ENCODE measurements at regions not wholly inside any gene's neighbourhood (a gene's known extent, or its start where the extent isn't known, plus 50 kb on each side); places are given as distances from the start of the nearest gene placed in this dataset.

DNA sequence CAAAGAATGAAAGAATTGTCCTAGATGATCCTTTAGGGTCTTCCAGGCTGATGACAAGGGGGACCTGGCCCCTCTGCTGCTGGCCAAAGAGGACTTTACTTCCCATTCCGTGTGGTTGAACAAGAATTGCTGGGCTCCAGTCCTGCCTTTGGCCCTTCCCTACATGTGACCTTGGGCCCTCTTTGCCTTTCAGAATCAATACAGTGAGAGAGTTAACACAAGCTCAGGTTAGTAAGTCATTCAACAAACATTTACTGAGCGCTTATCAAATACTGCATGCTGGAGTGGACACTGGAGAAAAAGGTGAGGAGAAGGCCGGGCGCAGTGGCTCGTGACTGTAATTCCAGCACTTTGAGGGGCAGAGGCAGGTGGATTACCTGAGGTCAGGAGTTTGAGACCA lies 113.1 kb downstream of the C9orf50 start:
- FAIRE-seq (no peak), DNase-seq (ENCODE audit: low spot score) (no peak)

DNA sequence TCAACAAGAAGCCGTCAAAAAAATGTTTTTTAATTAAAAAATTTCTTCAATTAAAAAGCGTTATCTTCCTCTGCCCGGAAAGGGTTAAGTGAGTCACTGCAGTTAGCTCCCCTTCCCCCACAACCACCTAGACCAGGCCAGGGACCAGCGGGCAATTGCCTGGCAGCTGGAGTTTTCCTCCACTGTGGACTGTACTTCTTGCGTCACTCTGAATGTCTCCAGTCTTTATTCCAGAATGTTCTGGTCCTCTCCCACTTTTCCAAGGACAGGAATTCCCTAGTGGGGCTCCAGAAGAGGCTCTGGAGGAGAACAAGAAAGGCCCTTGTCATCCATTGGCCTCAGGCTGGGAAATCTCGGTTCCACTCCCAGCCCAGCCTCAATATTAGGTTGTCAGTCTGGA lies 114.0 kb downstream of the C9orf50 start:
- no peak for FAIRE-seq
- no peak for DNase-seq (ENCODE audit: low spot score)

DNA sequence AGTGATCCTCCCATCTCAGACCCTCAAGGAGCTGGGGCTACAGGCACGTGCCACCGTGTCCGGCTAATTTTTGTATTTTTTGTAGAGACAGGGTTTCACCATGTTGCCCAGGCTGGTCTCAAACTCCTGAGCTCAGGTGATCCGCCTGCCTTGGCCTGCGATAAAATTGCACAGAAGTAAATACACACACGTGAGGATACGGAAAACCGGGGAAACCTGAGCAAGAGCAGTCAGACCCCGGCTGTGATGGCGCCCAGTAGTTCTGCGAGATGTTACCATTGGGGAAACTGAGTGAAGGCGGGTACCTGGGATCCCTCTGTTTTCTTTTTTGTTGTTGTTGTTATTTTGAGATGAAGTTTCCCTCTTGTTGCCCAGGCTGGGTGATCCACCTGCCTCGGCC lies 114.9 kb downstream of the C9orf50 start:
- DNase-seq (ENCODE audit: low spot score) (no peak), FAIRE-seq (no peak)

DNA sequence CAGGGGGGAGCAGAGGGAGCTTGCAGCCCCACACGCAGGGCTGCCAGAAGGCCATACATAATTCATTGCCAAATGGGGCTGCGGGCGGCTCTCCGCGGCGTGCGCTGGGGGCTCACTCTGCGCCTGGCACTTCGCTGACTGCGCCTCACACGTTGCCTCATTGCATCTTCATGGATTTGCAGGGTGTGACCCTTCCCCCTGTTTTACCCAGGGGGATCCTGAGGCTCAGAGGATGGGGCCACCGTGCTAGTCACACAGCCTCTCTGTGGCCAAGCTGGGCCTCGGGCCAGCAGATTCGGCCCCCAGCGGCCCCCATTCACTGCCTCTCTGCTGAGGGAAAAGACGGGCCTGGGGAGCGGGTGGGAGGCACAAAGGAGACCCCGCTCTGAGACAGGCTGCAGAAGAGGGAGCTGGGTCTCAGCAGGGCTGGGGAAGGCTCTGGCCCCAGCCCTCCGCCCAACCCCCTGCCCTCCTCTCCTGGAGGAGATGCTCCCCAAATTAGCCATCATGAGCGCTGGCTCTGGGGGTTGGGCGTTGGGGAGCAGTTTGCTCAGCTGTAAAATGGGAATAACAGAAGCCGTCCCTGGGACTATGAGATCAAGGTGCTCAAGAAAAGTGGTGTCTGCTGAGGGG lies 115.5 kb downstream of the C9orf50 start:
- FAIRE-seq (no peak), DNase-seq (ENCODE audit: low spot score) (no peak)

DNA sequence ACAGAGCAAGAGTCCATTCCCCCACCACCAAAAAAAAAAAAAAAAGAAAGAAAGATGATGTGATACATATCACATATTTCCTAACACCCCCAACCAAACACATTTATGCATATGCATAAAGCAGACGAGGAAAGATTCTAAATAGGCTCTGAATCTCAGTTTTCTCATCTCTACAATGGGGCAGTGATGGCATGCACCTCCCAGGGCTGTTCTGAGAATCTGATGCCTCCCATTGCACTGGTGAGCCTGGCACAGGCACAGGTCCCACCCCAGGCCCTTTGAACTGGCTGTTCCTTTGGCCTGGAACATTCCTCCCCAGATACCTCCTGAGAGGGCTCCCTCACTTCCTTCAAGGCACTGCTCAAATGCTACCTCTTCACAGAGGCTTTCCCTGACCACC lies 116.5 kb downstream of the C9orf50 start:
- DNase-seq (ENCODE audit: low spot score): no peak

DNA sequence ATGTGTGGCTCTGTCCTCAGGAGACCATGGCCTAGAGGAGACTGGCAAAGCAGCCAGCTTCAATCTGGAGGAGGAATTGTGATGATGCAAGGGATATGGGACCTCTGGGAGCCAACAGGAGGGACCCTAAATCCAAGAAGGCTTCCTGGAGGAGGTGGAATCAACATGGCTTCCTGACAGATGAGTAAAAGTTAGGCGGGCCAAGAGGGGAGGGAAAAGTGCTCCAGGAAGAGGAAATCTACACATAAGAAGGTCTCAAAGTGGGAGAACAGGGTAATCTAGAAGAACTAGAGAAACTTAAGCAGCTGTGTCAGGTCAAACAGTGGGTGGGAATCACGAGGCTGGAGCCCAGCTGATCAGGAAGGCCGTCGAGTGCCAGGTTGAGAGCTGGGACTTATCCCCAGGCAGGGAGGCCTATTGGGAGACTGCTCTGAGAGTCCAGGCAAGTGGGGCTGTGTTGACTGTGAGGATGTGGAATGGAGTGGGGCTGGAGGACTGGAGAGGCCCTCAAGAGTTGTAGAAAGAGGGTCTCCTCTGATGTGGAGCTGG lies 119.1 kb downstream of the C9orf50 start:
- FAIRE-seq: no peak
- no peak for DNase-seq (ENCODE audit: low spot score)

More for the DNA sequence above, 116.5 kb downstream of the C9orf50 start:
- FAIRE-seq: no peak

DNA sequence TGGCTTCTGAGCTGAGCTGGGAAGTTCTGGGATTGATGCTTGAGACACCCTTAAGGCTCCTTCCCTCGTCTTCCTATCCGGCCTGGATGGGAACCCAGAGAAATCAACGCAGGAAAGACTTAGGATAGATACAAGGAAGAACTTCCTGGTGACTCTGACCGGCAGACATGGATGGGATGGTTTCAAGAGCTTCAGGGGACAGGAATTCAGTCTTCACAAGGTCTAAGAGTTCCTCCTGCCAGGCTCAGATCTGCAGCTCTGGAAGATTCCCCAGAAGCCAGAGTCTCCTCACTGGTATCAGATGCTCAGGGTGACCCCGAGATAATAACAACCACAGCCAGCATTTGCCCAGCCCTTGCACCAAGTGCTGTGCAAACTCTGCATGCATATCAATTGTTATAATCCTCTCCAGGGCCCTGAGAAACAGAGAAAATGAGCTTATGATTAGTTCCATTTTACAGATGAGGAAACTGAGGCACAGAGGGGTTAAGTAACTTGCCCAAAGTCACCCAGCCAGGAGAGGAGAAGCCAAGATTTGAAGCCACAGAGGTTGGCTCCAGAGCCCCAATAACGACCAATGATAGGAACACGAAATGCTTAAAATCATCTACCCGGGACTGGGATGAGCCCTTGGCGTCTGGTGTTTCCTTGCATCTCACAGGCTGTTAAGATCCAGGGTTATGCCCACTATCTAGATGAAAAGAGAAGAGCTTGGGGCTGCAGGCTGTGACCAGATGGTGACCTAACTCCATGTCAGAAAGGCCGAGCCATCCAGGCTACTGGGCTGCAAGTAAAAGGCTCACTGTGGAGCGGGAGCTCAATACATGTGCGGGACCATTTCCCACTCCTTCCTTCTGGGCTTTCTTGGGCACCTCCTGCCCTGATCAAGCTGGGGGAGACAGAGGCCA lies 119.8 kb downstream of the C9orf50 start:
- no peak for FAIRE-seq
- DNase-seq (ENCODE audit: low spot score): no peak

DNA sequence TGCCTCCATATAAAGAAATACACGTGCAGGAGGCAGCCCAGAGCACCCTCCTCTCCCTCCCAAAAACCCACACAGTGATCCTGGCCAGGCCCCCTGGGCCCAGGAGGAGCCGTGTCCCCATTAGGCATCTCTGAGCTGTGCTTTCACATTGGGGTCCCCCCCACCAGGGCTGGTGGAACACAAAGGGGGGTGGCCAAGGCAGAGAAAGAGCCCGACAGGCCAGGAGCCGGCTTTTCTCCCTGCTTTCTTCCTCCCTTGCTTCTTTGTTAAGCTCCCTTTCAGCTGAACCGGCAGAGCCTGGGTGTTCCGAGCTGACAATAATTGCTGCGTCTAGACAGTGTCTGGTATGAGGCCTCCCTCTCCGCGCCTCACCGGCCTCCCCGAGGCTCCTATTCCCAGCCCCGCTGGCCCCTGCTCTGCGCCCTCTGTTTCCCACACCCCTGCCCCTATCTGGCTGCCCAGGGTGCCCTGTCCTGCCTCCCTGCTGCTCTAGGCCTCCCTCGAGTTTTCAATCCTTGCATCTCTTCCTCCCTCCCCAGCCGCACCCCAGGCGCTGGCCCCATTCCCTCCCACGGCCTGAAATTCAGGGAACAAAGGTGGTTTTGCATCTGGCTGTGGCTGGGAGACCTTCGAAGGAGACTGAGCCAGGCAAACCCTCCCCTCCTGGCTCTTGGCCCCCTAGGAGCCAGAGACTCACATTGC lies 120.6 kb downstream of the C9orf50 start:
- no peak for FAIRE-seq
- DNase-seq (ENCODE audit: low spot score): no peak

DNA sequence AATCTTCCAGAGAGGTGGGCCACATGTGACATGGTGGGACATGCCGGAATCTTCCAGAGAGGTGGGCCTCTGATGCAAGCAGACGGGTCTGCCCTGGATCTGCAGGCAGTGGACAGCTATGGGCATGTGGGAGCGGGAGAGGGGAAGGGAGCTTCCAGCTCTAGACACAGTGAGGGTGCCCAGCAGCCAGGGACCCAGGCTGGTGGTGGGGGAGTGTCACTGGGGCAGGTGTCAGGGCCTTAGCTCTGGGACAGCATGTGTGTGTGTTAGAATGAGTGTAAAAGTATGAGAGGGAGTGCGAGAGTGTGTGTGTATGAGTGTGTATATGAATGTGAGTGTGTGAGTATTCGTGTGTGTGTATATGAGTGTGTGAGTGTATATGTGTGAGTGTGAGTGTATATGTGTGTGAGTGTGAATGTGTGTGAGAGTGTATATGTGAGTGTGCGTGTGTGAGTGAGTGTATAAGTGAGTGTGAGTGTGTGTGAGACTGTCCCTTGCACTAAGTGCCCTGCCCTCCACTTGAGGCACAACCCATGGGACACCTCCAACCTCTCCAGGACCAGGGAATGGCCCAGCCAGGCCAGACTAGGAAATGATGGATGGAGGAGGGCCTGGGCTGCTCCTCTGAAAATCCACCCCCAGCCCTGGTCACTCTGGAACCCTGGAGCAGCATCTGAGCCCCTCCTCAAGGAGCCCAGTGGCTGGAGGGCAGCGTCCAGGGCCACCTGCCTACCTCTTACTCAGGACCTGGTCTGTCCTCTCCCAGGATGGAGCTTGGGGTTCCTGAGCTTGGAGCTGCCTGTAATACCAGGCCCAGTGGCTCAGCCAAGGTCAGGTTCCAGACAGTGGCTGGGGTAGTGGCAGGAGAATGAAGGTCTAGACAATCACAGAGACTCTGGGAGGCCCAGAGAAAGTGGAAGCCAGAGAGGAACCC lies 122.2 kb downstream of the C9orf50 start:
- no peak for DNase-seq (ENCODE audit: low spot score)
- peak; percentile 91 for FAIRE-seq

DNA sequence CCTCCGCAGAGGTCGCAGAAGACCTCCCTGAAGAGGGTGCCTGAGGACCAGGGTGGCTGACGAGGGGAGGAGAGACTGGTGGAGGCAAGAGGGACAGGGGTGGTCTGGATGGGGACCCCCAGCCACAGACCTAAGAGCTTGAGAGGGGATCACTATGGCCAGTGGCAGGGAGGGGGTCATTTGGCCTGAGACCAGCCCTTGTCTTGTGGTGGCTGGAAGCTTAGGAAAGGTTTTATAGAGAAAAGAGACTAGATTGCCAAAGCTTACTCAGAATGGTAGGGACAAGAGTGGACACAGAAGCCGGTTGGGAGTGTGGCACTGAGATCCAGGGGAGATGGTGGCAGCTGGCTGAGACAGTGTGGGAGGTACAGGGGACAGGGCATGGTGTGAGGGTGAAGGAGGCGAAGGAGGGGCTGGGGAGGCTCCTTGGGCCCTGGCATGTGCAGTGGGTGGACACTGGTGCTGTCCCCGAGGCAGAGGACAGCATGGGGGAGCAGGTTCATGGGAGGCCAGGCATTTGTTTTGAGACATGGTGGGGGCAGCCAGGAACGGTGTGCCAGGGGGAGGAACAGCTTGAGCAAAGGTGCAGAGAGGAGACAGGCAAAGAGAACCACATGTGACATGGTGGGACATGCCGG lies 123.0 kb downstream of the C9orf50 start:
- DNase-seq (ENCODE audit: low spot score) (no peak), FAIRE-seq (peak; percentile 53)

DNA sequence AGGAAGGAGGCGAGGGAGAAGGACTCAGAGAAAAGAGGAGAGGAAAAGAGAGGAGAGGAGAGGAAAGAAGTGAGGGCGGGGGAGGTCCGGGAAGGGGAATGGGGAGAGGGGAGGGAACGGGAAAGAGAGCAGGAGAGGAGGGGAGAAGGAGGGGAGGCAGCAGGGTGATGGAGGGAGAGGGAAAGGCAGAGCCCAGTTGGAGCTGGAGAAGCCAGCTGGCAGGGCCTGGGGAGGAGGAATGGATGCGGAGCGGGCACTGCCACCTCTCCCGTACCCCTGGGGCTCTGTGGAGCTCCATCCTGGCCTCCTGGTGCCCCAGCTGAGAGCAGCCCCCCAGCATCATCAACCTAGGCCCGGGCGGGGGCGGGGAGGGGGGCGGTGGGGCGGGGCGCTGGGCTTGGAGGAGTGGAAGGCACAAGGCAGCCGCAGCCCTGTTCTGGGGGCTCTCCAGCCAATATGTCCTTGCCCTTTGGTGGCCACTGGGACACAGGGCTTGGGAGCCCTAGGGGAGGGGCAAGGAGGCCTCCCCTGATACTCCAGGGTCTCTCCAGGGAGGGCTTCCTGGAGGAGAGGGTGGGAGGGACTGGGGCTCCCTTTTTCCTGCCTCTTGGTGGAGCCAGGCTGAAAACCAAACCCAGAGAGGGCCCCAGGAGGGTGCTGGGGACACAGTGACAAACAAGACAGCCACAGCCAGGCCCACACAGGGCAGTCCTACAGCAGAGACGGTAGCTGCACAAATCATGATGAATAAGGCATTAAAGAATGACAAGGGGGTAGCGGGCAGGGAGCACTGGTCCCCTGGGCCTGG lies 123.7 kb downstream of the C9orf50 start:
- DNase-seq (ENCODE audit: low spot score) (peak; percentile 51), FAIRE-seq (no peak)

DNA sequence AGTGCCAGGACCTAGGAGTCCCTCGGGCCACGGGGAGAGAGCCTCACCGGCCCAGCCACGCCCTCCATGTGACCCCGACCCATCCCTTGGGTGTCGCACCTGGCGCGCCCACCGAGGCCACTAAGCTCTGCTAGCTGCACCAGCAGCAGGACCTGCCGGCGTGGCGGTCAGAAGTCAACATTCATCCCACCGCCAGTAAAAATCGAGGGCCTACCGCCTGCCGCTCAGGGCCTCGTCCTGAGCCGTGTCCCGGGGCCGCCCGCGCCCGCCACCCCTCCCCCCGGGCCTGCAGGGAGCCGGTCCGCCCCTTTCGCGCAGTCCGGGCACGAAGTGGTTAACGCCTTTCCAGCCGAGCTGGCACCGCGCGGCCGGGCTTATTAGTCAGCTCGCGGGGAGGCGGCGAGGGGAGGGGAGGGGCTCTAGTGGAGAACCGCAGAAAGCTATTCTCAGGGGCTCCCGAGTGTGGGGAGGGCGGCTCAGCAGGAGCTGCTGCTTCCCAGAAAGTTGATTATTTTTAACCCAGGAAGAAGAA lies 124.4 kb downstream of the C9orf50 start:
- peak; percentile 77 for FAIRE-seq
- DNase-seq (ENCODE audit: low spot score): peak; percentile 87

DNA sequence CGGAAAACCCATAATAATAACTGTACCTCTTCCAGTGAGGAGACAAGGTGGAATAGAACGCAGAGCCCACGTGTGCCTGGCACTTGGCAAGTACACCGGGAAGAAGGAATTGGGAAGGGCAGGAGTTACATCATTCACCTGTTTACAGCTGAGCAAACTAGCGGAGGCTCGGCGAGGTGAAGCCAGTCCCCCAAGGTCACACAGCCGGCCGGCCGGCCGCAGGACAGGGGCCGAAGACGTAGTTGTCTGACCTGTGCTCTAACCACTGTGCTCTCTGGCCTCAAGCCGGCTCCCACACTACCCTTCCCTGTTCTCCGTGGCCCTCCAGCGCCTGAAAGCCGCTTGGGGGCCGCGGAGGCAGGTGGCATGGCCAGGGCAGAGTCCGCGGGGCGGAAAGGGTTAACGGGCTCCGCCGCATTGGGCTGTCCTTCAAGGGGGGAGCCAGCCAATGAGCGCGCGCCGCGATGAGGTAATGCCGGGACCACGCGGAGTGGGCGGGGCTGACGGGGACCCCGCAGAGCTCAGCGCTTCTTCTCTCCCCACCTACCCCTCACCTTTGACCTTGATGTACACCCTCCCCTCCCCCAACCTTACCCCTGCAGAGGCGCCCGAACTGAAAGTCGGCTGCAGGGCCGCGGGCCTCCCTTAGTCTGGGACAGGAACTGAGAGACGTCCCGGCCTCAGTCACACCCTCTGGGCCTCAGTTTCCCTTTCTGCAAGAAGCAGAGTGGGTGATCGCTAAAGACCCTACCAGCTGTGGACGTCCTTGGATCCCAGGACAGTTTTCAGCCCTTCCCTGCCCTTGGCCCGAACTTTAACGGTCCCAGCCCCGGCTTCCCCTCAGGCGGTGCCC lies 125.1 kb downstream of the C9orf50 start:
- DNase-seq (ENCODE audit: low spot score): peak; percentile 96

DNA sequence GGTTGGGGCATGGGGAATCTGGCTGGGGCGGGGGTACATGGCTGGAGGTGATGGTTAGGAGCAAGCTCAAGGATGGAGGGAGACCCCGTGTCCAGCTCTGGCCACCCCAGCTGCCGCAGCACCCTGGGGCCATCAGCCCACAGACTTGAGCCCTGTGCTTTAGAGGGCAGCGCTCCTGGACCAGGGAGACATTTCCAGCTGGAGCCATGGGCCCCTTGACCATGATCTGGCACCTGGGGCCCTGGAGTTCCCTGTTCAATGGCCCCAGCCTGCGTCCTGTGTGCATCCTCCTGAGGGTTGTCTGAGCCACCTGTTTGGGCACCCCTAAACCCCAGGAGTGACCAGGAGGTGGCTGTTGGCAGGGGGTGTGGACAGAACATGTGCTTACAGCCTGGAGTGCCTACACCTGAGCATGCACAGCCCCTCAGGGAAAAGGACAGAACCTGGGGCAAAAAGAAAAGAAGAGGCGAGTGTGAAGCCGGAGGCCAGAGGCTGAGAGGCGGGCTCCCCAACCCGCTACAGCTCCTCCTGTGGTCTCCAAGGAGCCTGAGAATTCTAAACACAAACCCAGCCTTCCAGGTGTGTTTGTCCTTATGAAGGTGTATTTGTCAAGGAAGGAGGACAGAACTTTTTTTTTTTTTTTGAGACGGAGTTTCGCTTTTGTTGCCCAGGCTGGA lies 126.7 kb downstream of the C9orf50 start:
- FAIRE-seq (no peak), DNase-seq (ENCODE audit: low spot score) (no peak)

More for the DNA sequence above, 125.1 kb downstream of the C9orf50 start:
- peak; percentile 91 for FAIRE-seq

DNA sequence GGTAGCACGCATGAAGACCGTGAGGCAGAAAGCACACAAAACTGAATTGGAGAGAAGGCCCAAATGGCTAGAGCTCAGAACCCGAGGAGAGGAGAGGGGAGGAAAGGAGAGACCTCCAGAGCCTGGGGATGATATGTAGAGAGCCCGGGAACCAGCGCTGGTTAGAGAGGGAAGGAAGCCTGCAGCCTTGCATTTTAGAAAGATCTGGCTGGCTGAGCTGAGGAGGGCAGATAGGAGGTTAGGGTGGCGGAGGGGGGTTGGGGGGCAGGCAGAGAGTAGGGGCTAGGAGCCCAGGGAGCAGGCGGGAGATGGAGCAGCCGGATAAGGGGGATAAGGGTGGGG lies 127.2 kb downstream of the C9orf50 start:
- no peak for DNase-seq (ENCODE audit: low spot score)
- no peak for FAIRE-seq

DNA sequence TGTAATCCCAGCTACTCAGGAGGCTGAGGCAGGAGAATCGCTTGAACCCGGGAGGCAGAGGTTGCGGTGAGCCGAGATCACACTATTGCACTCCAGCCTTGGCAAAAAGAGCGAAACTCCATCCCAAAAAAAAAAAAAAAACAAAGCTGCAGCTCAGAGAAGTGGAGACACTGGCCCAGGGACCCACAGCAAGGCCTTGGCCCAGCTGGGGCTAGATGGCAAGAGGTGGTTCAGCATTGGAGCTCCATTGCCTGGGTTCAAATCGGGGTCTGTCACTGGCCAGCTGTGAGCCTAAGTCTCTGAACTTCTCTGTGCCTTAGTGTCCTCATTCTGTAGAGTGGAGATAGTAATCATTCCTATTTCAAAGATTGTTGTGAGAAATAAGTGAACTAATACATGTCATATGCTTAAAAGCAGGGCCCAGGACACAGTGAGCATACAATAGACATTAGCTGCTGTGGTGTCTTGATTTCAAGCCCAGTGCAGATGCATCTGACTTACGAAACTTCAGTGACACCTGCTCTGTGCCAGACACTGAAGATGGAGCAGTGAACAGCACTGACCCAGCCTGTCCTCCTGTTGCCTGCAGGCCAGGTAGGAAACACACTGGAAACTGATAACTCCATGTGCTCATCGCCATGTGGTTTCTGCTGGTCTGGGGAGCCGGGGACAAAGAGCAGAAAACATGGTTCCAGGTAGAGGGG lies 127.7 kb downstream of the C9orf50 start:
- FAIRE-seq (no peak), DNase-seq (ENCODE audit: low spot score) (no peak)

DNA sequence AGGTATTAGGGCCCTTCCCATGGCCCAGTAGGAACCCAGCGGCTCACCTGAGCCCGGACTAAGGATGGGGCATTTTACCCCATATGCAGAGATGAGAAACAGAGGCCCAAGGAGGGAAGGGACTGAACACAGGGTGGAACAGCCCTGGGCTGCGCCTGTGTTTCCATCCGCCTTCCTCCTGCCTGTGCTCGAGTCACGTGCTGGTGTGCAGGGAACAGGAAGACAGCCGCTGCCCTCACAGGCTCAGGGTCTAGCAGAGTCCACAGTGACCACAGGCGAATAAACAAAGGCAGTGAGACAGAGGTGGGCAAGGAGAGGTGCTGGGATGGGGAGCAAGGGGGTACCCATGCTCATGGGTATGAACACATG lies 129.4 kb downstream of the C9orf50 start:
- DNase-seq (ENCODE audit: low spot score): no peak
- FAIRE-seq: no peak

All from urothelium cell line (cell line).